HEK293T (cell line): ENCODE measurements at regions not wholly inside any gene's neighbourhood (a gene's known extent, or its start where the extent isn't known, plus 50 kb on each side); places are given as distances from the start of the nearest gene placed in this dataset.

Experiments
- CTCF ChIA-PET: fragments of 350-600 bp; formaldehyde crosslinking; extraction: SDS; loops from one replicate; lab custom pipeline; 2021; ENCODE audit warnings: antibody characterized with exemption, inconsistent platforms; lab: Yijun Ruan, JAX
- POLR2A ChIA-PET: fragments of 350-600 bp; formaldehyde crosslinking; extraction: SDS; loops from one replicate; lab custom pipeline; 2020; ENCODE audit warnings: antibody characterized with exemption, inconsistent platforms; lab: Yijun Ruan, JAX
- DNase-seq: peaks from one replicate; pipeline ENCODE4 v3.0.0; 2012; ENCODE audit warnings: mixed read lengths; ENCODE audit errors: extremely low spot score
- ARNT ChIP-seq: fragments of 450-650 bp; IDR thresholded peaks from 2 replicates; pipeline ENCODE4 v1.6.1; 2017; ENCODE audit warnings: mild to moderate bottlenecking
- BHLHE40 ChIP-seq: fragments of 450-650 bp; IDR thresholded peaks from 2 replicates; pipeline ENCODE4 v1.6.1; 2016; ENCODE audit warnings: mild to moderate bottlenecking, moderate library complexity, borderline replicate concordance
- CTBP1 ChIP-seq: fragments of 450-650 bp; IDR thresholded peaks from 2 replicates; pipeline ENCODE4 v1.6.1; 2016; ENCODE audit warnings: borderline replicate concordance
- ELF4 ChIP-seq: fragments of 450-650 bp; IDR thresholded peaks from 2 replicates; pipeline ENCODE4 v1.6.1; 2017; ENCODE audit warnings: antibody characterized with exemption
- FOXA1 ChIP-seq: fragments of 450-650 bp; IDR thresholded peaks from 2 replicates; pipeline ENCODE4 v1.6.1; 2016; ENCODE audit warnings: mild to moderate bottlenecking
- FOXK2 ChIP-seq: fragments of 450-650 bp; IDR thresholded peaks from 2 replicates; pipeline ENCODE4 v1.6.1; 2016; ENCODE audit warnings: mild to moderate bottlenecking
- FOXM1 ChIP-seq: fragments of 450-650 bp; IDR thresholded peaks from 2 replicates; pipeline ENCODE4 v1.6.1; 2017; ENCODE audit warnings: mild to moderate bottlenecking, borderline replicate concordance
- HDGF ChIP-seq: fragments of 450-650 bp; IDR thresholded peaks from 2 replicates; pipeline ENCODE4 v1.6.1; 2017; ENCODE audit warnings: antibody characterized with exemption, borderline replicate concordance
- L3MBTL2 ChIP-seq: fragments of 450-650 bp; conservative IDR thresholded peaks from 2 replicates; pipeline ENCODE4 v1.6.1; 2016; ENCODE audit warnings: mild to moderate bottlenecking
- LEF1 ChIP-seq: fragments of 450-650 bp; IDR thresholded peaks from 2 replicates; pipeline ENCODE4 v1.6.1; 2017; ENCODE audit warnings: mild to moderate bottlenecking, borderline replicate concordance
- NFRKB ChIP-seq: fragments of 450-650 bp; IDR thresholded peaks from 2 replicates; pipeline ENCODE4 v1.6.1; 2016; ENCODE audit warnings: mild to moderate bottlenecking, moderate library complexity
- SP1 ChIP-seq: fragments of 450-650 bp; IDR thresholded peaks from 2 replicates; pipeline ENCODE4 v1.6.1; 2017
- SUZ12 ChIP-seq: fragments of 450-650 bp; IDR thresholded peaks from 2 replicates; pipeline ENCODE4 v1.6.1; 2016; ENCODE audit warnings: mild to moderate bottlenecking
- TARDBP ChIP-seq: fragments of 450-650 bp; IDR thresholded peaks from 2 replicates; pipeline ENCODE4 v1.6.1; 2016
- ZNF384 ChIP-seq: fragments of 450-650 bp; IDR thresholded peaks from 2 replicates; pipeline ENCODE4 v1.6.1; 2016
- TF ChIP-seq, protein P1 (sequence below): fragments of 450-650 bp; IDR thresholded peaks from 2 replicates; pipeline ENCODE4 v1.6.1; 2016

DNA sequence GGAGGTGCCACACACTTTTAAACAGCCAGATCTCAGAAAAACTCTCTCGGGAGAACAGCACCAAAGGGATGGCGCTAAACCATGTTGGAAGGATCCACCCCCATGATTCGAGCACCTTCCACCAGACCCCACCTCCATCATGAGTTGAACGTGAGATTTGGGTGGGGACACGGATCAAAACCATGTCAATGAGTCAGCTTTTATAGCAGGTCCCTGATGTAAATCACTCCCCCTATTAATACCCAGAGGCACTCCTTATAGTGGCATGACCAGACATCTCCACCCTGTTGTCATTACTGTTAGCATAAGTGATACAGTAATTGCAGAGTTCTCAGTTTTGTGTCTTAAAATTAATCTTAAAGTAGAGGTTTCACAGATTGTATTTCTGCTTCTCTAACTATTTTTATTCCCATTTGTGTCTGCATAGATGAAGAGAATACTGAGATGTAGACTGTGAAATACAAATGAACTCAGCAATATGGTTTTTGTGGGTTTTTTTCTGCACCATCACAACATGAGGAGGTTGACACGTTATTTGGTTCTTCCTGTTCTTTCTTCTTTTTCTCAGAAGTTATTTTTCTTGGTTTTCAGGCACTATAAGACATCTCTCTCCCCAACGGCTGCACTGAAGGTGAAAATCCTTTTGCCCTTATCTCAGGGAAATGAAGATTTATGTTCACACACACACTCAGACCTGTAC lies 218.2 kb downstream of the ARL4C start:
- DNase-seq: no peak
- TF ChIP-seq ELF4 (no peak), CTBP1 (no peak), SUZ12 (no peak), BHLHE40 (no peak), L3MBTL2 (no peak), FOXK2 (no peak), ARNT (no peak), LEF1 (no peak), HDGF (no peak), FOXA1 (no peak), FOXM1 (no peak), ZNF384 (no peak), NFRKB (no peak), SP1 (no peak), TARDBP (no peak)
- TF ChIP-seq, protein P1, sequence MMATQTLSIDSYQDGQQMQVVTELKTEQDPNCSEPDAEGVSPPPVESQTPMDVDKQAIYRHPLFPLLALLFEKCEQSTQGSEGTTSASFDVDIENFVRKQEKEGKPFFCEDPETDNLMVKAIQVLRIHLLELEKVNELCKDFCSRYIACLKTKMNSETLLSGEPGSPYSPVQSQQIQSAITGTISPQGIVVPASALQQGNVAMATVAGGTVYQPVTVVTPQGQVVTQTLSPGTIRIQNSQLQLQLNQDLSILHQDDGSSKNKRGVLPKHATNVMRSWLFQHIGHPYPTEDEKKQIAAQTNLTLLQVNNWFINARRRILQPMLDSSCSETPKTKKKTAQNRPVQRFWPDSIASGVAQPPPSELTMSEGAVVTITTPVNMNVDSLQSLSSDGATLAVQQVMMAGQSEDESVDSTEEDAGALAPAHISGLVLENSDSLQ: no peak
- CTCF ChIA-PET: no interaction called here
- POLR2A ChIA-PET: no interaction called here

DNA sequence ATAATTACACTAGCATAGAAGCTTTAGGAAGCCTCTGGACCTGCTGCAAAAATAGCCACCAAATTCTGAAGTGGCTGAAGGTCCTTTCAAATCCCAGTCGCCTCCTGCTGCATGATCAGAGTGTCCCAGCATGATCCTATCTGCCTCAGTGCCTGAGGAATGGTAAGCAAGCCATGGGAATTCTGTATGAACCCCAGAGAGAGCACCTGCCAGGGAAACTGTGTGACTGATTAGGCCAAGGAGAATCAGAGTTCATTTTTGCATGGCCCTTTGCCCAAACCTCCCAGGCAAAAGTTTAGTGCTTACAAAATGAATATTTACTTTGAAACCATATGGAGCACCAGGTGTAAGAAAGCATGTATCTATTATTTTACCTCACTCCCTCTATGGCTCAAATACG lies 221.4 kb downstream of the ARL4C start:
- POLR2A ChIA-PET: no interaction called here
- no peak for TF ChIP-seq NFRKB
- no peak for TF ChIP-seq BHLHE40
- TF ChIP-seq ARNT: no peak
- TF ChIP-seq FOXM1: no peak
- TF ChIP-seq HDGF: no peak
- TF ChIP-seq FOXK2: no peak
- TF ChIP-seq CTBP1: no peak
- no peak for TF ChIP-seq TARDBP
- no peak for TF ChIP-seq SUZ12
- TF ChIP-seq, protein P1: no peak
- CTCF ChIA-PET: no interaction called here
- no peak for DNase-seq

DNA sequence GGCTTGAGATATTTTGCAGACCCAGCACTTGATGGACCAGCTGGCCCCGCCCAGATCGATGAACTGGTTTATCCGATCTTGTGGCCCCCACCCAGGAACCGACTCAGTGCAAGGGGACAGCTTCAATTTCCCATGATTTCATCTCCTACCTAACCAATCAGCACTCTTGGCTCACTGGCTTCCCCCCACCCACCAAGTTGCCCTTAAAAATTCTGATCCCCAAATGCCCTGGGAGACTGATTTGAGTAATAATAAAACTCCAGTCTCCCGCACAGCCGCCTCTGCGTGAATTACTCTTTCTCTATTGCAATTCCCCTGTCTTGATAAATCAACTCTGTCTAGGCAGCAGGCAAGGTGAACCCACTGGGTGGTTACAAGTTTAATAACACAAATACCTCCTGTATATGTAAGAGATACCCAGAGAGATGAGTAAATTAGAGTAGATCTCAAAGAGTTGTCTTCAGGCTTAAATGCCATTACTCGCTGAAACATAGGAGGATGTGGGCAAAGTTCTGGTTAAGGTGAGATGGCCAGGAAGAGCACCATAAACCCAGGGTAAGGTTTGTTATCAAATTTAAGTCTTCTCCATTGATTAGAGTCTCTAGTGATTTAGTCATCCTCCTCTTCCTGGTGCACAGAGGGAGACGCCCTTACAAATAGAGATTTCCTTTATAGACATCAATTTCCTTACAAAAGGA lies 222.8 kb downstream of the ARL4C start:
- CTCF ChIA-PET: no interaction called here

DNA sequence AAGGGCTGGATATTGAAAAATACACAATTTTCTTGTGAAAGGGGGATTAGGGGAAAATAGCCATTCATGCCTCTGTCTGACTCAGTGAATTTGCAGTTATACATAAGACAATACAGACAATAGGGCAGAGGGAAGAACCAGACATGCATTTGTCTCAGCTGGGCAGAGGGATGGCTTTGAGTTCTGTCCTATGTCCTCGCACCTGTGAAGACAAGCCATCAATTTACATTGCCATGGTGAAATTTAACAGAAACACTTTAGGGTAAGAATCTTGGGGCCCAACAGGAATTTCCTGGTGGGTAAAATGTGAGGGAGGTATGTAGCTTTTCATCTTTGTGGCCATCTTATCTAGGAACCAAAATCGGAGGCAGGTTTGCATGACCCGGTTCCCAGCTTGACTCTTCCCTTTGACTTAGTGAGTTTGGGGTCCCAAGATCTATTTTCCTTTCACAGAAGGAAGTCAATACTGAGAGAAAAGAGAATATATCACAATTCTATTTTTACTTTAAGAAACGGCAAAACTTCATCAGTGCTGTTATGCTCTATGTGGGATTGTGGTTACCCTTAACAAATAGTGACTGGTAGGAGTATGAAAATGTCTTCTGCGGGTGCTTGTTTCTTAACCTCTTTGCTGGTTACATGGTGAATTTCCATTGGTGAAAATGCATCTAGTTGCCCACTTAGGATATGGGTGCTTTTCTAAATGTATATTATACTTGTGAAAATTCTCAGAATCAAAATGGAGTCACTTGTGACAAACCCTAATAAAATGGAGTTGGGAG lies 221.8 kb downstream of the SPP2 start:
- TF ChIP-seq CTBP1 (no peak), ARNT (no peak), FOXM1 (no peak), ZNF384 (no peak), L3MBTL2 (no peak), NFRKB (no peak), SP1 (no peak)
- CTCF ChIA-PET: interaction anchor here (0.6 kb wide), 1 partner anchor 30 kb away, joined by 3 read pairs; no protein-coding TSS in a partner anchor
- no peak for DNase-seq
- POLR2A ChIA-PET: no interaction called here

More for the DNA sequence above, 222.8 kb downstream of the ARL4C start:
- POLR2A ChIA-PET: no interaction called here
- no peak for DNase-seq
- TF ChIP-seq FOXM1 (no peak), LEF1 (no peak), FOXK2 (no peak), SUZ12 (no peak), HDGF (no peak), ZNF384 (no peak), SP1 (no peak), TARDBP (no peak), CTBP1 (no peak), NFRKB (no peak), BHLHE40 (no peak), L3MBTL2 (no peak), ARNT (no peak), FOXA1 (no peak), ELF4 (no peak)
- TF ChIP-seq, protein P1: no peak

DNA sequence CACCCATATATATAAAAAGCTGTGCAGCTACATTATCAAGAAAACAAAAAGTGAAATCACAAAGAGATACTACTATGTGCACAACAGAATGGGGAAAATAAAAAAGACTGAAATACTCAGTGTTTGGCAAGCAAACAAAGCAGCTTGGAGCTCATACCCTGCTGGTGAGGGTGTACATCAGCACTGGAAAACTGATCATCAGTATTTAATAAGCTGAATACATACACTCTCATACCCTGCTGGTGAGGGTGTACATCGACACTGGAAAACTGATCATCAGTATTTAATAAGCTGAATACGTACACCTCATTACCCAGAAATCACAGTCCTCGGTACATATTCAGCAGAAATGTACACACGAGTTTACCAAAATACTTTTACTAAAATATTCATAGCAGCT lies 220.8 kb downstream of the SPP2 start:
- DNase-seq: no peak
- no peak for TF ChIP-seq BHLHE40
- TF ChIP-seq L3MBTL2: no peak
- TF ChIP-seq FOXM1: no peak
- no peak for TF ChIP-seq CTBP1
- no peak for TF ChIP-seq ELF4
- TF ChIP-seq FOXA1: no peak
- TF ChIP-seq LEF1: no peak
- no peak for TF ChIP-seq SP1
- TF ChIP-seq, protein P1: no peak
- TF ChIP-seq HDGF: no peak
- TF ChIP-seq ZNF384: no peak
- TF ChIP-seq SUZ12: no peak
- no peak for TF ChIP-seq TARDBP
- no peak for TF ChIP-seq FOXK2
- TF ChIP-seq NFRKB: no peak
- no peak for TF ChIP-seq ARNT
- ChIA-PET CTCF (no interaction called here), POLR2A (no interaction called here)
